ENCODE measurements at regions not wholly inside any gene's neighbourhood (a gene's known extent, or its start where the extent isn't known, plus 50 kb on each side); places are given as distances from the start of the nearest gene placed in this dataset.

GRCh38 chr20:16982091-16982726 is 234.1 kb downstream of the OTOR start:
- H3K4me3 ChIP-seq (ENCODE audit: low read depth in 1 of 3, low read length in 3 of 3): no peak overlapping the region
- H3K4me1 ChIP-seq (ENCODE audit: control insufficient read depth in 3 of 3, insufficient read depth in 2 of 3, low read depth in 1 of 3, low read length in 2 of 3): no peaks in the 10 kb centered on the region
- DNase-seq (no peak), FAIRE-seq (no peak)
- no peak overlapping the region for H3K27ac ChIP-seq (ENCODE audit: low read depth in 1 of 3, low read length in 2 of 3)
- no peaks in the 10 kb centered on the region for H3K36me3 ChIP-seq (ENCODE audit: control insufficient read depth in 3 of 3, insufficient read depth in 2 of 3, low read depth in 1 of 3, low read length in 3 of 3)
- WGBS, 3 donors: 66 to 68% (median 67%) methylated on average over 4 of the region's 4 CpGs
- H3K9me3 ChIP-seq (ENCODE audit: control insufficient read depth in 2 of 2, insufficient read depth in 1 of 2, low read depth in 1 of 2, low read length in 1 of 2): peaks cover 0 to 3% of the 10 kb centered on the region in 2 donors
- H3K27me3 ChIP-seq (ENCODE audit: control insufficient read depth in 3 of 3, insufficient read depth in 3 of 3, low read length in 3 of 3): no peaks in the 10 kb centered on the region

DNA sequence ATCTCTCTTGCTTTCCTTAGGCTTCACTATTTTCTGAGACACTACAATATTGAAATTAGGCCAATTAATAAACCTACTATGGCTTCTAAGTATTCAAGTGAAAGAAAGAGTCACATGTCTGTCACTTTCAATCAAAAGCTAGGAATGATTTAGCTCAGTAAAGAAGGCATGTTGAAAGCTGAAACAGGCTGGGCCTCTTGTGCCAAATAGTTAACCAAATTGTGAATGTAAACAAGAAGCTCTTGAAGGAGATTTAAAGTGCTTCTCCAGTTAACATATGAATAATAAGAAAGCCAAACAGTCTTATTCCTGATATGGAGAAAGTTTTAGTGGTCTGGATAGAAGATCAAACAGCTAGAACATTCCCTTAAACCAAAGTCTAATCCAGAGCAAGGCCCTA is 236.3 kb downstream of the OTOR start:
- no peaks in the 10 kb centered on the region for H3K9me3 ChIP-seq (ENCODE audit: control insufficient read depth in 2 of 2, insufficient read depth in 1 of 2, low read depth in 1 of 2, low read length in 1 of 2)
- H3K4me1 ChIP-seq (ENCODE audit: control insufficient read depth in 3 of 3, insufficient read depth in 2 of 3, low read depth in 1 of 3, low read length in 2 of 3): no peaks in the 10 kb centered on the region
- no peak overlapping the region for H3K27ac ChIP-seq (ENCODE audit: low read depth in 1 of 3, low read length in 2 of 3)
- H3K4me3 ChIP-seq (ENCODE audit: low read depth in 1 of 3, low read length in 3 of 3): no peak overlapping the region
- H3K36me3 ChIP-seq (ENCODE audit: control insufficient read depth in 3 of 3, insufficient read depth in 2 of 3, low read depth in 1 of 3, low read length in 3 of 3): no peaks in the 10 kb centered on the region
- FAIRE-seq (no peak), DNase-seq (no peak)
- H3K27me3 ChIP-seq (ENCODE audit: control insufficient read depth in 3 of 3, insufficient read depth in 3 of 3, low read length in 3 of 3): no peaks in the 10 kb centered on the region

GRCh38 chr20:17003170-17003870 is 223.5 kb upstream of the PCSK2 start:
- H3K27ac ChIP-seq (ENCODE audit: low read depth in 1 of 3, low read length in 2 of 3): no peak overlapping the region
- H3K4me3 ChIP-seq (ENCODE audit: low read depth in 1 of 3, low read length in 3 of 3): no peak overlapping the region
- no peaks in the 10 kb centered on the region for H3K4me1 ChIP-seq (ENCODE audit: control insufficient read depth in 3 of 3, insufficient read depth in 2 of 3, low read depth in 1 of 3, low read length in 2 of 3)
- DNase-seq (no peak), FAIRE-seq (no peak)
- H3K36me3 ChIP-seq (ENCODE audit: control insufficient read depth in 3 of 3, insufficient read depth in 2 of 3, low read depth in 1 of 3, low read length in 3 of 3): no peaks in the 10 kb centered on the region
- no peaks in the 10 kb centered on the region for H3K27me3 ChIP-seq (ENCODE audit: control insufficient read depth in 3 of 3, insufficient read depth in 3 of 3, low read length in 3 of 3)
- 83 to 90% (median 85%) methylated on average over 7 of the region's 7 CpGs for WGBS, 3 donors
- H3K9me3 ChIP-seq (ENCODE audit: control insufficient read depth in 2 of 2, insufficient read depth in 1 of 2, low read depth in 1 of 2, low read length in 1 of 2): no peaks in the 10 kb centered on the region

DNA sequence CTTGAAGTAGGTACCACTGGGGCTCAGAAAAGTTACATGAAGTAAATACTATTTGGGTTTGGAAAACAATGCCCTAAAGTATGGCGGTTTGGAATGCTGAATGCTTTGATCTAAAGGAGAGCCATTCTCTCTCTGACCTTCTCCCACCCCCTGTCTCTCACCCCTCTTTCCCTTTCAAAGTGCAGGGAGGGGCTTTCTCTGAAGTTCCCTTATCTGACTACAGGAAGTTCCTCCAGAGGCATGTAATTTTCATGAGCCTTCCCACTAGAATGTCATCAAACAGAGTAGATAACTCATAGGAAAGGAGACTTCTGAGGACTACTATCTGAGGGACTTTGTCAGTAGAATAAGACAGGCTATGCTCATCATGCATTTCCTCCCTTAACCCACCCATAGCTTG is 216.7 kb upstream of the PCSK2 start:
- Histone ChIP-seq H3K27ac (ENCODE audit: low read depth in 1 of 3, low read length in 2 of 3) (no peak overlapping the region), H3K9me3 (ENCODE audit: control insufficient read depth in 2 of 2, insufficient read depth in 1 of 2, low read depth in 1 of 2, low read length in 1 of 2) (no peaks in the 10 kb centered on the region), H3K27me3 (ENCODE audit: control insufficient read depth in 3 of 3, insufficient read depth in 3 of 3, low read length in 3 of 3) (no peaks in the 10 kb centered on the region), H3K4me3 (ENCODE audit: low read depth in 1 of 3, low read length in 3 of 3) (no peak overlapping the region), H3K4me1 (ENCODE audit: control insufficient read depth in 3 of 3, insufficient read depth in 2 of 3, low read depth in 1 of 3, low read length in 2 of 3) (no peaks in the 10 kb centered on the region), H3K36me3 (ENCODE audit: control insufficient read depth in 3 of 3, insufficient read depth in 2 of 3, low read depth in 1 of 3, low read length in 3 of 3) (no peaks in the 10 kb centered on the region)
- FAIRE-seq: no peak
- DNase-seq: no peak
- WGBS, 3 donors: 54 to 71% (median 68%) methylated on average over 1 of the region's 1 CpG

- FAIRE-seq: no peak
Measured at GRCh38 chr20:17012546-17013226, 214.2 kb upstream of the PCSK2 start.

DNA sequence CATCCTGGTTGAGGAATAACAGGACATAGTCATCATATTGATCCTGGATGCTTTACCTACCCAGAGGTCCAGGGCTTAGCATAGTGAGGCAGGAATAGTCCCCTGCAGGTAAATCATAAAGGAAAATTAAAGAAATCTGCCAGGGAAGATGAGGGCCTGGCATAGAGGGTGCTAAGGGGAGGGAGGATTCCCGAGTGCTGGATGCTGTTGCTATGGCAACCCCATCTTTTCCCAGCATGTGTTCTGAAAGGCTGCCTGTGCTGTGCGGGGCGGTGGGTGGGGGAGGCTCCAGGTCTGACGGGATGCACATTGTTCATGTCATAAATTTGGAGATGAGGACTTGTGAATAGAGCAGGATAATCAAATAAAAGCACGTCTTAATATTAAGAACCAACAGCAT is 212.6 kb upstream of the PCSK2 start:
- DNase-seq (no peak), FAIRE-seq (no peak)
- Histone ChIP-seq H3K27ac (ENCODE audit: low read depth in 1 of 3, low read length in 2 of 3) (no peak overlapping the region), H3K27me3 (ENCODE audit: control insufficient read depth in 3 of 3, insufficient read depth in 3 of 3, low read length in 3 of 3) (no peaks in the 10 kb centered on the region), H3K4me3 (ENCODE audit: low read depth in 1 of 3, low read length in 3 of 3) (no peak overlapping the region), H3K4me1 (ENCODE audit: control insufficient read depth in 3 of 3, insufficient read depth in 2 of 3, low read depth in 1 of 3, low read length in 2 of 3) (no peaks in the 10 kb centered on the region), H3K9me3 (ENCODE audit: control insufficient read depth in 2 of 2, insufficient read depth in 1 of 2, low read depth in 1 of 2, low read length in 1 of 2) (no peaks in the 10 kb centered on the region), H3K36me3 (ENCODE audit: control insufficient read depth in 3 of 3, insufficient read depth in 2 of 3, low read depth in 1 of 3, low read length in 3 of 3) (no peaks in the 10 kb centered on the region)
- WGBS, 3 donors: 34 to 41% (median 40%) methylated on average over 5 of the region's 5 CpGs

More at GRCh38 chr20:17012546-17013226, 214.2 kb upstream of the PCSK2 start:
- DNase-seq: no peak
- Histone ChIP-seq H3K27ac (ENCODE audit: low read depth in 1 of 3, low read length in 2 of 3) (no peak overlapping the region), H3K9me3 (ENCODE audit: control insufficient read depth in 2 of 2, insufficient read depth in 1 of 2, low read depth in 1 of 2, low read length in 1 of 2) (no peaks in the 10 kb centered on the region), H3K4me3 (ENCODE audit: low read depth in 1 of 3, low read length in 3 of 3) (no peak overlapping the region), H3K4me1 (ENCODE audit: control insufficient read depth in 3 of 3, insufficient read depth in 2 of 3, low read depth in 1 of 3, low read length in 2 of 3) (no peaks in the 10 kb centered on the region), H3K36me3 (ENCODE audit: control insufficient read depth in 3 of 3, insufficient read depth in 2 of 3, low read depth in 1 of 3, low read length in 3 of 3) (no peaks in the 10 kb centered on the region), H3K27me3 (ENCODE audit: control insufficient read depth in 3 of 3, insufficient read depth in 3 of 3, low read length in 3 of 3) (no peaks in the 10 kb centered on the region)
- 73 to 82% (median 78%) methylated on average over 7 of the region's 7 CpGs for WGBS, 3 donors

GRCh38 chr20:17014756-17015366 is 212.0 kb upstream of the PCSK2 start:
- 73 to 77% (median 76%) methylated on average over 4 of the region's 4 CpGs for whole genome bisulfite sequencing, 3 donors
- DNase-seq (no peak), FAIRE-seq (no peak)
- Histone ChIP-seq H3K4me3 (ENCODE audit: low read depth in 1 of 3, low read length in 3 of 3) (no peak overlapping the region), H3K36me3 (ENCODE audit: control insufficient read depth in 3 of 3, insufficient read depth in 2 of 3, low read depth in 1 of 3, low read length in 3 of 3) (no peaks in the 10 kb centered on the region), H3K27me3 (ENCODE audit: control insufficient read depth in 3 of 3, insufficient read depth in 3 of 3, low read length in 3 of 3) (no peaks in the 10 kb centered on the region), H3K4me1 (ENCODE audit: control insufficient read depth in 3 of 3, insufficient read depth in 2 of 3, low read depth in 1 of 3, low read length in 2 of 3) (no peaks in the 10 kb centered on the region), H3K27ac (ENCODE audit: low read depth in 1 of 3, low read length in 2 of 3) (no peak overlapping the region), H3K9me3 (ENCODE audit: control insufficient read depth in 2 of 2, insufficient read depth in 1 of 2, low read depth in 1 of 2, low read length in 1 of 2) (no peaks in the 10 kb centered on the region)

- Histone ChIP-seq H3K4me1 (ENCODE audit: control insufficient read depth in 3 of 3, insufficient read depth in 2 of 3, low read depth in 1 of 3, low read length in 2 of 3) (no peaks in the 10 kb centered on the region), H3K9me3 (ENCODE audit: control insufficient read depth in 2 of 2, insufficient read depth in 1 of 2, low read depth in 1 of 2, low read length in 1 of 2) (no peaks in the 10 kb centered on the region), H3K4me3 (ENCODE audit: low read depth in 1 of 3, low read length in 3 of 3) (no peak overlapping the region), H3K27me3 (ENCODE audit: control insufficient read depth in 3 of 3, insufficient read depth in 3 of 3, low read length in 3 of 3) (no peaks in the 10 kb centered on the region), H3K27ac (ENCODE audit: low read depth in 1 of 3, low read length in 2 of 3) (no peak overlapping the region), H3K36me3 (ENCODE audit: control insufficient read depth in 3 of 3, insufficient read depth in 2 of 3, low read depth in 1 of 3, low read length in 3 of 3) (no peaks in the 10 kb centered on the region)
- DNase-seq: no peak
- no peak for FAIRE-seq
- WGBS, 3 donors: 58 to 77% (median 66%) methylated on average over 2 of the region's 2 CpGs
Measured at GRCh38 chr20:17017232-17017631, 209.6 kb upstream of the PCSK2 start.

Data from small intestine (tissue), 7 donors.